ACC112 (cell line): ENCODE measurements at regions not wholly inside any gene's neighbourhood (a gene's known extent, or its start where the extent isn't known, plus 50 kb on each side); places are given as distances from the start of the nearest gene placed in this dataset.

ENCODE experiments used
- H2AFZ ChIP-seq: fragments of 200-600 bp; sonication (generic); one replicate; pipeline ENCODE4 v1.6.0; 2017; ENCODE audit warnings: antibody characterized with exemption, low read length; ENCODE audit not compliant: unreplicated experiment
- H3K27ac ChIP-seq: fragments of 200-600 bp; sonication (generic); 2 replicates; pipeline ENCODE4 v1.5.1; 2014; ENCODE audit warnings: low read depth, mild to moderate bottlenecking, antibody characterized with exemption, low read length, moderate library complexity
- H3K27me3 ChIP-seq: fragments of 200-600 bp; sonication (generic); 2 replicates; pipeline ENCODE4 v1.6.1; 2014; ENCODE audit warnings: mild to moderate bottlenecking, antibody characterized with exemption, low read length, moderate library complexity, mixed read lengths; ENCODE audit not compliant: insufficient read depth
- H3K36me3 ChIP-seq: fragments of 200-600 bp; sonication (generic); 2 replicates; pipeline ENCODE4 v1.6.1; 2016; ENCODE audit warnings: mild to moderate bottlenecking, antibody characterized with exemption, low read length, moderate library complexity, mixed read lengths; ENCODE audit not compliant: insufficient read depth
- H3K4me1 ChIP-seq: fragments of 200-600 bp; sonication (generic); one replicate; pipeline ENCODE4 v1.6.1; 2016; ENCODE audit warnings: low read length, mixed read lengths; ENCODE audit not compliant: insufficient read depth, unreplicated experiment, control insufficient read depth
- H3K4me3 ChIP-seq: fragments of 200-600 bp; sonication (generic); 2 replicates; pipeline ENCODE4 v1.5.1; 2014; ENCODE audit warnings: mild to moderate bottlenecking, low read depth, low read length
- H3K79me2 ChIP-seq: fragments of 200-600 bp; sonication (generic); one replicate; pipeline ENCODE4 v1.6.0; 2016; ENCODE audit warnings: low read length; ENCODE audit not compliant: control insufficient read depth, unreplicated experiment, insufficient read depth

DNA sequence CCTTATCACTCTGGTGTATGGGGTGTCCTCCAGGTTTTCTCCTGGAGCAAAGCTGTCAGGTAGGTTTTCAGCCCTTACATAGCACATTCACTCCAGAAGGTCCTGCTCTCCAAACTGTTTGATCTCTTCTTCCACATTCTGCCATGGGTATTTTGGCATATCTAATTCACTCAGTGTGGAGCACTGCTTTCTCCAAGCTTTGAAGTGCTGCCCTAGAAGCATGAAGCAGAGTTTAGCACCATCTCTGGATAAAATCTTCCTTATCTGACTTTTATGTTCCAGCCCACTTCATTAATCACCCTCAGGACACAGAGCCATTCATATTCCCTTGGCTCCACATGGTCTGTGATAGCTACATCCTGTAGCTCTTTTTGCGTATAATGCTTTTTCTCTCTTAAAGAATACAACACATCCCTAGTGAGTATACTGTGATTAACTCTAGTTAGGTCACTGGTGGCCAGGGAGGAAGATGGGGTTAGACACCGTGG is 56.7 kb upstream of the ARHGAP28 start:
- Histone ChIP-seq H3K36me3 (no peaks in the 10 kb centered on the region), H3K27me3 (no peaks in the 10 kb centered on the region), H3K27ac (no peak overlapping the region), H3K79me2 (no peaks in the 10 kb centered on the region), H2AFZ (no peak overlapping the region), H3K4me3 (no peak overlapping the region), H3K4me1 (no peaks in the 10 kb centered on the region)

DNA sequence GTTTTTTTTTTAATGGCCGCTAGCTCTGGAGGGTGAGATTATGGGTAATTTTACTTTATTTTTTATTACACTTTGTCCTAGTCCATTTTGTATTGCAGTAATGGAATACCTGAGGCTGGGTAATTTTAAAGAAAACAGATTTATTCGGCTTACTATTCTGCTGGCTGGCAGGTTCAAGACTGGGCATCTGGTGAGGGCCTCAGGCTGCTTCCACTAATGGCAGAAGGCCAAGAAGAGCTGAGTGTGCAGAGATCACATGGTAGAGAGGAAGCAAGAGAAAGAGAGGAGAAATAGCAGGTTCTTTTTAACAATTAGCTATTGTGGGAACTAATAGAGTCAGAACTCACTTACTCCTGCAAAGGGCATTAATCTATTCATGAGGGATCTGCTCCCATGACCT is 52.4 kb upstream of the ARHGAP28 start:
- Histone ChIP-seq H3K4me3 (no peak overlapping the region), H3K27me3 (peaks cover 6% of the 10 kb centered on the region; the same call in 1 of the 2 replicates), H3K79me2 (no peaks in the 10 kb centered on the region), H3K36me3 (no peaks in the 10 kb centered on the region), H2AFZ (no peak overlapping the region), H3K27ac (no peak overlapping the region), H3K4me1 (no peaks in the 10 kb centered on the region)

DNA sequence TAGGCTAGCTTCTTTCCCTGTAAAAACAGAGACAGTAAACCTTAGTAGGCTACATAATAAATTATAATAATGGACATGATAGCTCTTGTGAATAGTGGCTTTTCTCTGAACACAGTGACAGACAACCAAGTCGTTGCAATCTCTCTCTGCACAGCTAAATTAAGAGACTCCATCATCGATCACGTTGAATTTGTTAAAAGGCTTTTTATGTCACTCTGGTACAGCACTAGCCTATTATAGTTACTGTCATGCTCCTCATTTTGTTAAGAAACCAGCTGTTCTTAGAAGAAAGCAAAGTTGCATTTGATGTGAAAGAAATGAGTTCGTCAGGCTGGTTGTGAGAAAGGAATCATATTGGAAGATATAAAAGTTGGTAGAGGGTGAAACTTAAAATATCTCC is 50.3 kb upstream of the ARHGAP28 start:
- no peak overlapping the region for H3K27ac ChIP-seq
- H3K4me1 ChIP-seq: no peaks in the 10 kb centered on the region
- H2AFZ ChIP-seq: no peak overlapping the region
- no peaks in the 10 kb centered on the region for H3K36me3 ChIP-seq
- no peak overlapping the region for H3K4me3 ChIP-seq
- peaks cover 16% of the 10 kb centered on the region; the same call in 1 of the 2 replicates for H3K27me3 ChIP-seq
- H3K79me2 ChIP-seq: no peaks in the 10 kb centered on the region
